ENCODE measurements at regions not wholly inside any gene's neighbourhood (a gene's known extent, or its start where the extent isn't known, plus 50 kb on each side); places are given as distances from the start of the nearest gene placed in this dataset.

GRCh38 chr4:79224777-79225104 is 101.1 kb downstream of the NAA11 start:
- Histone ChIP-seq H2BK15ac (ENCODE audit: low read depth, low read length) (no peak overlapping the region), H3K4me1 (ENCODE audit: insufficient read depth, low read length) (no peaks in the 10 kb centered on the region), H3K14ac (ENCODE audit: insufficient read depth, low read length) (no peak overlapping the region), H3K18ac (ENCODE audit: insufficient read length, low read depth, low read length) (no peak overlapping the region), H3K9ac (ENCODE audit: extremely low read depth, insufficient read length, low read length) (no peak overlapping the region), H3K56ac (ENCODE audit: insufficient read length, low read depth, low read length) (no peak overlapping the region), H3K27ac (ENCODE audit: insufficient read length, low read depth, low read length) (no peak overlapping the region), H2AK5ac (ENCODE audit: insufficient read length, low read length) (no peak overlapping the region), H2BK120ac (ENCODE audit: low read depth, low read length, poor library complexity, severe bottlenecking) (no peak overlapping the region), H3K4me2 (ENCODE audit: insufficient read depth, insufficient read length, low read length) (no peak overlapping the region), H3K27me3 (ENCODE audit: insufficient read depth, low read length) (no peaks in the 10 kb centered on the region), H3K9me3 (ENCODE audit: control insufficient read depth, low read depth, low read length) (no peaks in the 10 kb centered on the region), H3T11ph (ENCODE audit: low read length) (no peak overlapping the region), H2BK5ac (ENCODE audit: insufficient read length, low read length) (no peak overlapping the region), H4K8ac (replicated peaks; ENCODE audit: insufficient read length, low read depth, low read length) (no peak overlapping the region), H3K23me2 (ENCODE audit: insufficient read length, low read depth, low read length, poor library complexity, severe bottlenecking) (no peaks in the 10 kb centered on the region), H3K23ac (ENCODE audit: insufficient read length, low read depth, low read length) (no peak overlapping the region), H4K5ac (ENCODE audit: insufficient read length, low read depth, low read length) (no peak overlapping the region), H4K91ac (ENCODE audit: insufficient read length, low read depth, low read length) (no peak overlapping the region), H2AFZ (ENCODE audit: low read length) (no peak overlapping the region), H3K4ac (ENCODE audit: low read depth, low read length) (no peak overlapping the region), H2BK20ac (ENCODE audit: low read depth, low read length, poor library complexity, severe bottlenecking) (no peak overlapping the region), H3K79me1 (ENCODE audit: insufficient read depth, low read depth, low read length, poor library complexity, severe bottlenecking) (no peaks in the 10 kb centered on the region), H2BK12ac (ENCODE audit: insufficient read length, low read depth, low read length) (no peak overlapping the region), H3K79me2 (ENCODE audit: insufficient read depth, low read length) (no peaks in the 10 kb centered on the region), H4K20me1 (ENCODE audit: control insufficient read depth, insufficient read depth, insufficient read length) (no peaks in the 10 kb centered on the region)
- H3K4me3 Mint-ChIP-seq = no peak overlapping the region
- peaks cover 0 to 1% (median 0%) of the 10 kb centered on the region in 3 experiments; a peak in 1 of 7 replicates for H3K36me3 Mint-ChIP-seq (ENCODE audit: insufficient read depth in 1 of 3, low read depth in 3 of 3)
- TF ChIP-seq, protein P1, sequence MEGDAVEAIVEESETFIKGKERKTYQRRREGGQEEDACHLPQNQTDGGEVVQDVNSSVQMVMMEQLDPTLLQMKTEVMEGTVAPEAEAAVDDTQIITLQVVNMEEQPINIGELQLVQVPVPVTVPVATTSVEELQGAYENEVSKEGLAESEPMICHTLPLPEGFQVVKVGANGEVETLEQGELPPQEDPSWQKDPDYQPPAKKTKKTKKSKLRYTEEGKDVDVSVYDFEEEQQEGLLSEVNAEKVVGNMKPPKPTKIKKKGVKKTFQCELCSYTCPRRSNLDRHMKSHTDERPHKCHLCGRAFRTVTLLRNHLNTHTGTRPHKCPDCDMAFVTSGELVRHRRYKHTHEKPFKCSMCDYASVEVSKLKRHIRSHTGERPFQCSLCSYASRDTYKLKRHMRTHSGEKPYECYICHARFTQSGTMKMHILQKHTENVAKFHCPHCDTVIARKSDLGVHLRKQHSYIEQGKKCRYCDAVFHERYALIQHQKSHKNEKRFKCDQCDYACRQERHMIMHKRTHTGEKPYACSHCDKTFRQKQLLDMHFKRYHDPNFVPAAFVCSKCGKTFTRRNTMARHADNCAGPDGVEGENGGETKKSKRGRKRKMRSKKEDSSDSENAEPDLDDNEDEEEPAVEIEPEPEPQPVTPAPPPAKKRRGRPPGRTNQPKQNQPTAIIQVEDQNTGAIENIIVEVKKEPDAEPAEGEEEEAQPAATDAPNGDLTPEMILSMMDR (conservative IDR thresholded peaks at IDR 0.05) = no peak
- H3K4me1 Mint-ChIP-seq = no peaks in the 10 kb centered on the region
- H3K27ac Mint-ChIP-seq = no peak overlapping the region
- DNase-seq = no peak
- no peaks in the 10 kb centered on the region for H3K27me3 Mint-ChIP-seq (ENCODE audit: low read depth)
- no CpG with 5 or more reads among the region's 2 CpGs for WGBS (ENCODE audit: extremely low coverage, insufficient read length, low lambda C conversion rate)
- H3K9me3 Mint-ChIP-seq = peaks cover 0 to 2% of the 10 kb centered on the region in 2 experiments; a peak in 2 of 5 replicates

Data from H9 (cell line).